SU-DHL-6 (cell line): ENCODE measurements at regions not wholly inside any gene's neighbourhood (a gene's known extent, or its start where the extent isn't known, plus 50 kb on each side); places are given as distances from the start of the nearest gene placed in this dataset.
"Not testable (repeated sequence)": the region's sequence is repeated elsewhere in the genome, so short reads cannot be mapped to it uniquely, and the experiment has no call there.

Source experiments
- H2AFZ ChIP-seq: fragments of 200-600 bp; sonication (generic); 2 replicates; pipeline ENCODE4 v1.6.1; 2014; ENCODE audit warnings: low read depth, mild to moderate bottlenecking, moderate library complexity, mixed read lengths, antibody characterized with exemption, low read length; ENCODE audit not compliant: severe bottlenecking
- H3F3A ChIP-seq: fragments of 200-600 bp; shearing (Covaris generic); 2 replicates; pipeline ENCODE4 v1.6.0; 2016; ENCODE audit warnings: antibody characterized with exemption, mild to moderate bottlenecking; ENCODE audit not compliant: insufficient read depth
- H3K27ac ChIP-seq: fragments of 200-600 bp; sonication (generic); 2 replicates; pipeline ENCODE4 v1.5.1; 2016; ENCODE audit warnings: low read depth, mild to moderate bottlenecking, low read length, moderate library complexity, mixed read lengths
- H3K27me3 ChIP-seq: fragments of 200-600 bp; sonication (generic), shearing (Covaris generic); 2 replicates; pipeline ENCODE4 v1.6.0; 2014; ENCODE audit warnings: mild to moderate bottlenecking, low read length
- H3K36me3 ChIP-seq: fragments of 200-600 bp; sonication (generic); 2 replicates; pipeline ENCODE4 v1.6.1; 2014; ENCODE audit warnings: mild to moderate bottlenecking, low read length, mixed read lengths
- H3K4me2 ChIP-seq: fragments of 300-600, 200-600 bp; shearing (Covaris generic), sonication (generic); 2 replicates; pipeline ENCODE4 v1.6.0; 2014; ENCODE audit warnings: low read length, low read depth, mild to moderate bottlenecking; ENCODE audit not compliant: poor library complexity, severe bottlenecking
- H3K4me3 ChIP-seq: fragments of 200-600 bp; sonication (generic); 2 replicates; pipeline ENCODE4 v1.5.1; 2014; ENCODE audit warnings: antibody characterized with exemption, low read length, mild to moderate bottlenecking, mixed read lengths; ENCODE audit not compliant: insufficient read depth, poor library complexity, severe bottlenecking
- H3K79me2 ChIP-seq: fragments of 200-600 bp; sonication (generic); 2 replicates; pipeline ENCODE4 v1.6.1; 2014; ENCODE audit warnings: mild to moderate bottlenecking, low read length, moderate library complexity; ENCODE audit not compliant: insufficient read depth
- H3K9ac ChIP-seq: fragments of 200-600 bp; sonication (generic); 2 replicates; pipeline ENCODE4 v1.7.0; 2014; ENCODE audit warnings: mild to moderate bottlenecking, low read length
- H3K9me2 ChIP-seq: fragments of 200-600 bp; sonication (generic); replicated peaks from 2 replicates; pipeline ENCODE4 v1.6.1; 2014; ENCODE audit warnings: low read length; ENCODE audit not compliant: insufficient read depth
- H3K9me3 ChIP-seq: fragments of 200-600 bp; sonication (generic); 2 replicates; pipeline ENCODE4 v1.6.1; 2014; ENCODE audit warnings: low read length, mixed read lengths; ENCODE audit not compliant: insufficient read depth
- H4K20me1 ChIP-seq: fragments of 200-600 bp; sonication (generic); 2 replicates; pipeline ENCODE4 v1.6.1; 2014; ENCODE audit warnings: low read depth, mild to moderate bottlenecking, antibody characterized with exemption, low read length, moderate library complexity, mixed read lengths
- CTCF ChIP-seq: fragments of 200-600 bp; sonication (generic); IDR thresholded peaks from one replicate; pipeline ENCODE4 v1.5.1; 2017; ENCODE audit warnings: antibody characterized with exemption, mild to moderate bottlenecking, low read length, moderate library complexity; ENCODE audit not compliant: insufficient read depth, poor library complexity, severe bottlenecking
- EZH2phosphoT487 ChIP-seq: fragments of 200-600 bp; sonication (generic), shearing (Covaris generic); conservative IDR thresholded peaks from 2 replicates; pipeline ENCODE4 v1.6.1; 2018; ENCODE audit warnings: mild to moderate bottlenecking, antibody characterized with exemption, low read length, moderate library complexity, mixed read lengths

- H3K36me3 ChIP-seq = no peaks in the 10 kb centered on the region
- TF ChIP-seq CTCF (no peak), EZH2phosphoT487 (no peak)
- H3K4me3 ChIP-seq = no peak overlapping the region
- H3K27me3 ChIP-seq = no peaks in the 10 kb centered on the region
- H4K20me1 ChIP-seq = no peaks in the 10 kb centered on the region
- H2AFZ ChIP-seq = no peak overlapping the region
- no peaks in the 10 kb centered on the region for H3F3A ChIP-seq
- H3K9me3 ChIP-seq = no peaks in the 10 kb centered on the region
- no peak overlapping the region for H3K27ac ChIP-seq
- no peak overlapping the region for H3K4me2 ChIP-seq
- no peaks in the 10 kb centered on the region for H3K9me2 ChIP-seq
- H3K9ac ChIP-seq = no peak overlapping the region
- H3K79me2 ChIP-seq = no peaks in the 10 kb centered on the region
Observed at GRCh38 chr9:119677811-119678505, 308.7 kb upstream of the BRINP1 start.

GRCh38 chr9:119675951-119676350, 306.7 kb upstream of the BRINP1 start:
- H3K27ac ChIP-seq = no peak overlapping the region
- no peak overlapping the region for H3K9ac ChIP-seq
- H2AFZ ChIP-seq = no peak overlapping the region
- no peaks in the 10 kb centered on the region for H3K27me3 ChIP-seq
- H3K4me2 ChIP-seq = no peak overlapping the region
- no peak overlapping the region for H3K4me3 ChIP-seq
- no peaks in the 10 kb centered on the region for H3K79me2 ChIP-seq
- H3F3A ChIP-seq = no peaks in the 10 kb centered on the region
- H4K20me1 ChIP-seq = no peaks in the 10 kb centered on the region
- H3K9me3 ChIP-seq = no peaks in the 10 kb centered on the region
- TF ChIP-seq CTCF = no peak
- TF ChIP-seq EZH2phosphoT487 = no peak
- no peaks in the 10 kb centered on the region for H3K9me2 ChIP-seq
- no peaks in the 10 kb centered on the region for H3K36me3 ChIP-seq

- not testable (repeated sequence) for H3F3A ChIP-seq, H3K27me3 ChIP-seq, H3K79me2 ChIP-seq, H2AFZ ChIP-seq, H3K4me2 ChIP-seq, H3K9me3 ChIP-seq, H3K27ac ChIP-seq, H4K20me1 ChIP-seq, H3K9ac ChIP-seq, H3K9me2 ChIP-seq, H3K4me3 ChIP-seq, H3K36me3 ChIP-seq
Observed at GRCh38 chr9:119672763-119673162, 303.5 kb upstream of the BRINP1 start.

- Histone ChIP-seq H3K27ac (no peak overlapping the region), H4K20me1 (no peaks in the 10 kb centered on the region), H3K79me2 (no peaks in the 10 kb centered on the region), H3K27me3 (no peaks in the 10 kb centered on the region), H2AFZ (no peak overlapping the region), H3K9me2 (no peaks in the 10 kb centered on the region), H3K9me3 (no peaks in the 10 kb centered on the region), H3K4me2 (no peak overlapping the region), H3K9ac (no peak overlapping the region), H3K4me3 (no peak overlapping the region), H3K36me3 (no peaks in the 10 kb centered on the region), H3F3A (no peaks in the 10 kb centered on the region)
- no peak for TF ChIP-seq EZH2phosphoT487
- TF ChIP-seq CTCF = no peak
Observed at GRCh38 chr9:119667916-119668315, 298.7 kb upstream of the BRINP1 start.
